ENCODE measurements at regions not wholly inside any gene's neighbourhood (a gene's known extent, or its start where the extent isn't known, plus 50 kb on each side); places are given as distances from the start of the nearest gene placed in this dataset.

GRCh38 chr12:38124247-38125012 is 192.1 kb upstream of the ALG10B start:
- no peak for TF ChIP-seq CTCF (conservative IDR thresholded peaks at IDR 0.05)
- no peak for TF ChIP-seq ZFX (IDR thresholded peaks at IDR 0.05)

Data from C4-2B (cell line).